Testis (tissue), 2 donors: ENCODE measurements at regions not wholly inside any gene's neighbourhood (a gene's known extent, or its start where the extent isn't known, plus 50 kb on each side); places are given as distances from the start of the nearest gene placed in this dataset.

ENCODE experiments used
- POLR2A ChIP-seq: fragments of 450-650 bp; IDR thresholded peaks from one replicate; pipeline ENCODE4 v1.6.1; 2017; ENCODE audit warnings: antibody characterized with exemption, mild to moderate bottlenecking, moderate library complexity
- TF ChIP-seq, protein P1 (sequence below), 3 experiments: fragments of 450-650 bp in 2 of 3; fragments of 200-600 bp in 1 of 3; sonication (generic) in 1 of 3; IDR thresholded peaks; one replicate each; pipeline ENCODE4 v1.5.1; 2016 to 2019; ENCODE audit warnings: antibody characterized with exemption in 3 of 3, mild to moderate bottlenecking in 2 of 3, moderate library complexity in 1 of 3

DNA sequence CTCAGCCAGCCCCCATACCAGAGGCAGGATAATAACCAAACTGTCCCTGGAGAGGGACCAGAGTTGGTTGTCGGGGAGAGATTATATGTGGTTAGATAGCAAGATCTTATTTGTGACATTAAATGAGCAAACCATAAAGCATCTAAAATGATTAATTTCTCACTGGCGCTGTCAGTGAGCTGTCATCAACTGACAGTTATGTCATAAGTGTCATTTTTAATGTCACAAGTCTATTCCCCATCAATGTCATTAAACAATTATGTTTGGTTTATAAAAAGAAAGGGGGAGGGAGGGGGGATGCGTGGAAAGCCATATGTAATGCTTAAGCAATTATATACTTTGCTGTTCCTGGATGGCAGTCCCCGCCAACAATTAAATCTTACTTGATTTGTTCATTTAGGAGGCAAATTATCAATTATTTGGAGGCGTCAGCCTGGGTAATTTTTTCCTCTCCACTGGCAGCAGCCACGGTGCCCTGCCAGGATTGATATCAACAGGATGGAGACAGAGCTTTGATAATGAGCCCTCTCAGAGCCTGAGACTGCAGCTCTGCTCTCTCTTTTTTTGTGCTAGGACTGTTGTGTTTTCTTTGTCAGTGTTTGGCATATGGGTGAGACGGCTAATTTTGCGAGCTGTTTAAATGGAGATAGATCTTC lies 333.6 kb upstream of the CAMK1G start:
- TF ChIP-seq, protein P1, sequence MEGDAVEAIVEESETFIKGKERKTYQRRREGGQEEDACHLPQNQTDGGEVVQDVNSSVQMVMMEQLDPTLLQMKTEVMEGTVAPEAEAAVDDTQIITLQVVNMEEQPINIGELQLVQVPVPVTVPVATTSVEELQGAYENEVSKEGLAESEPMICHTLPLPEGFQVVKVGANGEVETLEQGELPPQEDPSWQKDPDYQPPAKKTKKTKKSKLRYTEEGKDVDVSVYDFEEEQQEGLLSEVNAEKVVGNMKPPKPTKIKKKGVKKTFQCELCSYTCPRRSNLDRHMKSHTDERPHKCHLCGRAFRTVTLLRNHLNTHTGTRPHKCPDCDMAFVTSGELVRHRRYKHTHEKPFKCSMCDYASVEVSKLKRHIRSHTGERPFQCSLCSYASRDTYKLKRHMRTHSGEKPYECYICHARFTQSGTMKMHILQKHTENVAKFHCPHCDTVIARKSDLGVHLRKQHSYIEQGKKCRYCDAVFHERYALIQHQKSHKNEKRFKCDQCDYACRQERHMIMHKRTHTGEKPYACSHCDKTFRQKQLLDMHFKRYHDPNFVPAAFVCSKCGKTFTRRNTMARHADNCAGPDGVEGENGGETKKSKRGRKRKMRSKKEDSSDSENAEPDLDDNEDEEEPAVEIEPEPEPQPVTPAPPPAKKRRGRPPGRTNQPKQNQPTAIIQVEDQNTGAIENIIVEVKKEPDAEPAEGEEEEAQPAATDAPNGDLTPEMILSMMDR (IDR thresholded peaks at IDR 0.05): no peak
- TF ChIP-seq POLR2A: no peak
